HG03175 (cell line): ENCODE measurements at regions not wholly inside any gene's neighbourhood (a gene's known extent, or its start where the extent isn't known, plus 50 kb on each side); places are given as distances from the start of the nearest gene placed in this dataset.
"Not testable (repeated sequence)": the region's sequence is repeated elsewhere in the genome, so short reads cannot be mapped to it uniquely, and the experiment has no call there.

Experiments used
- ATAC-seq: cut with Tn5 transposase; IDR thresholded peaks from one replicate; pipeline ENCODE4 v1.9.1; 2021; ENCODE audit warnings: mild to moderate bottlenecking, moderate library complexity; ENCODE audit not compliant: unreplicated experiment

- no peak for ATAC-seq
Measured at GRCh38 chr4:110424144-110424543, 51.8 kb upstream of the ENPEP start.

GRCh38 chr4:110418641-110419040 lies 57.3 kb upstream of the ENPEP start:
- ATAC-seq: no peak

- ATAC-seq: no peak
Measured at GRCh38 chr4:110417136-110417535, 58.8 kb upstream of the ENPEP start.

- no peak for ATAC-seq
Measured at GRCh38 chr4:110415478-110415877, 60.5 kb upstream of the ENPEP start.

DNA sequence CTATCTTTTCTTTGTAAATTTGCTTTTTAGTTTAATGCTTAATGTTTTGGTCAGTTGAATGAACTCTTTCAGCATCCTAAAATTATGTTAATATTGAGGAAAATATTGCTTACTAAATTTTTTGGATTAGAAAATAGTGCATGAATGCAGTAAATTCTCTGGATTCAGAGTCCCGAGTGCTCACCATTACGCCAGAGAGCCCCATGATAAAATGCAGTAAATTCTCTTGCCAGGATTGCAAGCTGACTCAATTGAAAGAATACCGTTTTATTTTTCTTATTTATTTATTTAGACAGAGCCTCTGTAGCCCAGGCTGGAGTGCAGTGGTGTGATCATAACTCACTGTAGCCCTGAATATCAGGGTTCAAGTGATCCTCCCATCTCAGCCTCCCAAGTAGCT lies 60.9 kb upstream of the ENPEP start:
- no peak for ATAC-seq

DNA sequence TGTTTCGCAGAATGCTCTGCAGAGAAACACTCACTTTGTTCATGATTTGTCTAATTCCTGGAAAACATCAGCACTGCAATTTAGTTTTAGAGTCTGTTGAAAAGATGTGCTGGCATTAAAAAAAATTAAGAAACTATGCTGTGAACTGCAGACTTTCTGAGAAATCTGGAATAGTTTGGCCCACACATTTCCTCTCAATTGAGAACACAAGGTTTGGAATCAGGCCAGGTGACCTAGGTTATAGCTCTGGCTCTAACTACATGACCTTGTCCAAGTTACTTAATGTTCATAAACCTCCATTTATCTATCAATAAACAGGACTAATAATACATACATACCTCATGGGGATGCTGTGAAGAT lies 61.4 kb upstream of the ENPEP start:
- ATAC-seq: no peak

DNA sequence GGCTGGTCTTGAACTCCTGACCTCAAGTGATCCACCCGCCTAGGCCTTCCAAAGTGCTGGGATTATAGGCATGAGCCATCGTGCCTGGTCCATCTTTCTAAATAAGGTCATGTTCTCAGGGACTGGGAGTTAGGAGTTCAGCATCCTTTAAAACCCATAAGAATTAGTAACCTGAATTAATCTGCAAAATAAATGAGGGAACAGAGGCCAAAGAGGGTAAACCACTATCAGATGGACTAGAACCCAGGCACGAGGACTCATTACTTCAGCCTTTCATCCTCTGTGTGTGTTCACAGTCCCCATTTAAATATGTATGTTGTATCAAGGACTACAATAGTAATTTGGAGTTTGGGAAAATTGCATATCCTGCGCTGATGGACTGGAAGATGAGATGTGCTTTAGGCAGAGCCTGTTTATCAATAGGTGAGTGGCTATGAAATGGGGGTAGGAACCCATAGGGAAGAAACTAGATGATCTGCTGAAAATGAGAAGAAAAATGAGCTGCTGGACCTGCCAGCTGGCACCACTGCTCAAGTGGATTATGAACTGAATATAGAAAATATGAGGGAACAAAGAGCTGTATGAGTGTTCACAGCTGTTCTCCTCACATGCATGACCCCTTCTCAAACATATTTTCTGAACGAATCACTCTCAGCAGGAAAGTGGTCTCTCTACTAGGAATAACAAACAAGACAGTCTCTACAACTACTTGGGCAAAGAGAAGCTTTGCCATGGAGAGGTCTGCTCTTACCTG lies 62.0 kb upstream of the ENPEP start:
- ATAC-seq: not testable (repeated sequence)

GRCh38 chr4:110412354-110413065 lies 63.4 kb upstream of the ENPEP start:
- no peak for ATAC-seq

DNA sequence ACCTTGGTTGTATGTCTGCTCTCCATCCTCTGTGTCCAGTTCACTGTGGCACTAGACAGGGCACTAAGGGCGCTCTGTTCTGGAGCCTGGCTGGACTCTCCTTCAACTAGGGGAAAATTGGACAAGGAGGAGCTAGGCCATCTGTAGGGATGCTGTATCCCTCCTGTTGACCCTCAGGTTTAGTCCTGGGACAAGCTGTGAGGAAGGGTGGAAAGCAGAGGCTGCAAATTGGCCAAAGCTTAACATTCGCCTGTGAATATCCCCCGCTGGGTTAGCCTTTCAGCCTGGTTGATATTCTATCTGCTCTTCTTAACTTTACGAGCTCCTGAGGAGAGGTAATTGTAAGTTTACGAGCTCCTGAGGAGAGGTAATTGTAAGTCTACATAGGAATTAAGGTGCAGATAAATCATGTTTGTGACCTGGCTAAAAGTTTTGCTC lies 64.4 kb upstream of the ENPEP start:
- ATAC-seq: no peak

GRCh38 chr4:110410853-110411573 lies 64.9 kb upstream of the ENPEP start:
- not testable (repeated sequence) for ATAC-seq

GRCh38 chr4:110400086-110400485 lies 75.9 kb upstream of the ENPEP start:
- ATAC-seq: no peak

GRCh38 chr4:110399046-110399445 lies 76.9 kb upstream of the ENPEP start:
- not testable (repeated sequence) for ATAC-seq

DNA sequence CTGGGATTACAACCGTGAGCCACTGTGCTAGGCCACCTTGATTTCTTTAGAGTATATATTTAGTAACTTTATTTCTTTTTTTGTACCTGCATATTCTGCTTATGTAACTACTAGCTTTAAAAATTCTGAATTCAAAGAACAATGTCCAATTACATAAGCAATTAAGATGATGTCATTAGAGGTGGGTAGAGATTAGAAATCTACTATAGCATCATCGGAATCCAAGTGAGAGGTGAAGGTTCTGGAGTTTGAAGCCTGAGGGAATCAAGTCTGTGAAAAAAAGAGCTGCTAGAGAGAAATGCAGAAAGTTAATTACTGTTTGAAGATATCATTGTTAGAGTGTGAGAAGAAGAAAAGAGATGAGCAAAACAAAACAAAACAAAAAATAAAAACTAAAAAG lies 79.0 kb upstream of the ENPEP start:
- no peak for ATAC-seq

GRCh38 chr4:110395421-110395820 lies 80.5 kb upstream of the ENPEP start:
- no peak for ATAC-seq

DNA sequence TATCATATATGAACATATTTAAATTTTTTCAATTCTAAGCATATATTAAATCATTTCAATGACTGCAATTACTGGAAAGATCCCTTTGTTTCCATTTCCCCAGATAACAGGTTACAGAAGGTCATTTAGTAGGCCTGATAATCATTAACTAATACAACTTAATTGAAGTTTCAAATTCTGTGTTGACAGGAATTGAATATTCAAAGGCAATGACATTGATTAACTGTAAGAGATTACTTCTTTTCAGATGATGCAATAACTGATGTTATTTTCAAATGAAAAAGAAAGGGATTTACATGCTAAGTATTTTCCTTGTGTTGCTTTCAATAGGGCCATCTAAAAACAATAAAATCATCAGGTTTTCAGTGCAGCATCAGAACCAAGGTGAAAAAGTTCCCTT lies 81.1 kb upstream of the ENPEP start:
- no peak for ATAC-seq

GRCh38 chr4:110381784-110382183 lies 94.2 kb upstream of the ENPEP start:
- ATAC-seq: no peak

DNA sequence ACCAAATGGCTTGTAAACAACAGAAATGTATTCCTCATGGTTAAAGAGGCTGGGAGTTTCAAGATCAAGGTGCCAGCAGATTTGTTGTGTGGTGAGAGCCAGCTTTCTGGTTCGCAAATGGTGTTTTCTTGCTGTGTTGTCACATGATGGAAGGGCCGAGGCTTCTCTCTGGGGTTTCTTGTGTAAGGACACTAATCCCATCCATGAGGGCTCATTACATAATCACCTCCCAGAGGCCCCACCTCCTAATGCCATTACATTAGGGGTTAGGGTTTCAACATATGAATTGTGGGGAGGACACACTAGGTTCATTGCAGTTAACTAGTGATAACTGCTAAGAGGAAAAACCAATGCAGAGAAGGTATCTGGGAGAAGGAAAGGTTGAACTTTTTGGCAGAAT lies 103.5 kb upstream of the ENPEP start:
- ATAC-seq: no peak

DNA sequence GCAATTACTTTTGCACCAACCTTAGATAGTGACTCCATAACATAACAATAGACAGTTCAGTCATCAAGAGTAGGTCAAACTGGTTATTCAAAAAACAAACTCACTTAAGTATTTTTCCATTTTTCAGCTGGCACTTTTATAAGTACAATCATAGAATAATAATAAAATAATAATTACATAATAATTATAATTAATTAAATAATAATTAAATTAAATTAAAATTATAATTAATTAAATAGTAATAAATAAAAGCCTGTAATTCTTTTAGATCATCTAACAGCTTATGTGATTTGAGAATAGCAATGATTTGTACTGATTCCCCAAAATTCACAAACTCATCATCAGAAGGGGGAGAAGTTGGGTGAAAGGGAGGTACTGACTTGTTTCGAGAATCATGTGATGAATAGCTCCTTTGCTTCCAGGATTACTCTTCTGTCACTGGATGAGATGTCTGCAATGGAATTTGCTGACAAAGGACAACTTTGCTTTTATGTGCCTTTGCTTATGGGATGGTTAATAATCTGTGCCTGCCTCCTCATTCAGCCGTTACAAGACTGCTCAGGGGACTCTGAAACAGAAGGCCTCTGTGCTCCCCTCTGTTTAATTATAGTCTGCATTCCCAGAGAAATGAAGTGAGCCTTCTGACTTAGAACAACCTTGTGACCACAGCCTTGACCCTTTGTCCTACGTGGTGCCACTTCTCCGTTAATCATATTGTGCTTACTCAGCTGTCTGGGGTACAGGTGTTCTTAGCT lies 104.8 kb upstream of the ENPEP start:
- ATAC-seq: no peak

GRCh38 chr4:110368409-110368808 lies 107.5 kb upstream of the ENPEP start:
- no peak for ATAC-seq

- no peak for ATAC-seq
Measured at GRCh38 chr4:110367156-110367555, 108.8 kb upstream of the ENPEP start.

DNA sequence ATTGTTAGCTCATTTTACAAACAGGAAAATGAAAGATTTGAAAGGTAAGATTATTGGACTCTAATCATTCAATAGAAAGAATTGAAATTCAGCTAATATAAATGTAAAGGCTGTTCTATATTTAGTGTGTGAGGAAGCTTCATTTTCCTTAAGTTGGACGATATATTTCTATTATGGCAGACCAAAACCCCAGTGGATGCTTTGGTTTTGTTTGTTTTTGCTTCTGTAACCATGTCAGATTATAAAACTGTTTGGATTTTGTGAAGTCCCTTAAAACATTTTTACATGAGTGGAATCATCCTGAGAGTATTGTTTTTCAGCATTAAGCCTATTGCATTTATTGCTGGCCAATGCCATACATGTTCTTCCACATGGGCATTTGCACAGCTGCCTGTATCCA lies 110.2 kb upstream of the ENPEP start:
- no peak for ATAC-seq
